Gastroesophageal sphincter (tissue), 3 donors: ENCODE measurements at regions not wholly inside any gene's neighbourhood (a gene's known extent, or its start where the extent isn't known, plus 50 kb on each side); places are given as distances from the start of the nearest gene placed in this dataset.

ENCODE experiments used
- EP300 ChIP-seq: sonication (generic); formaldehyde crosslinking; IDR thresholded peaks from one replicate; pipeline ENCODE4 v1.6.1; 2017; ENCODE audit warnings: antibody characterized with exemption, mild to moderate bottlenecking
- POLR2A ChIP-seq, 2 donors: fragments of 450-650 bp; IDR thresholded peaks; one replicate each; pipeline ENCODE4 v1.6.1; 2017; ENCODE audit warnings: antibody characterized with exemption in 2 of 2, mild to moderate bottlenecking in 2 of 2, moderate library complexity in 1 of 2
- POLR2AphosphoS5 ChIP-seq: sonication (generic); formaldehyde crosslinking; IDR thresholded peaks from one replicate; pipeline ENCODE4 v1.6.1; 2017; ENCODE audit warnings: antibody characterized with exemption
- TF ChIP-seq, protein P1 (sequence below), 4 experiments: fragments of 200-600 bp in 2 of 4; fragments of 450-650 bp in 2 of 4; sonication (generic) in 1 of 4; IDR thresholded peaks; one replicate each; pipeline ENCODE4 v1.5.1; 2017 to 2019; ENCODE audit warnings: antibody characterized with exemption in 4 of 4, mild to moderate bottlenecking in 2 of 4, moderate library complexity in 2 of 4

GRCh38 chr7:17546592-17546991 lies 248.1 kb downstream of the AHR start:
- TF ChIP-seq POLR2A (IDR thresholded peaks at IDR 0.05) (no peak), POLR2AphosphoS5 (peak; percentile 85), EP300 (no peak)
- TF ChIP-seq, protein P1, sequence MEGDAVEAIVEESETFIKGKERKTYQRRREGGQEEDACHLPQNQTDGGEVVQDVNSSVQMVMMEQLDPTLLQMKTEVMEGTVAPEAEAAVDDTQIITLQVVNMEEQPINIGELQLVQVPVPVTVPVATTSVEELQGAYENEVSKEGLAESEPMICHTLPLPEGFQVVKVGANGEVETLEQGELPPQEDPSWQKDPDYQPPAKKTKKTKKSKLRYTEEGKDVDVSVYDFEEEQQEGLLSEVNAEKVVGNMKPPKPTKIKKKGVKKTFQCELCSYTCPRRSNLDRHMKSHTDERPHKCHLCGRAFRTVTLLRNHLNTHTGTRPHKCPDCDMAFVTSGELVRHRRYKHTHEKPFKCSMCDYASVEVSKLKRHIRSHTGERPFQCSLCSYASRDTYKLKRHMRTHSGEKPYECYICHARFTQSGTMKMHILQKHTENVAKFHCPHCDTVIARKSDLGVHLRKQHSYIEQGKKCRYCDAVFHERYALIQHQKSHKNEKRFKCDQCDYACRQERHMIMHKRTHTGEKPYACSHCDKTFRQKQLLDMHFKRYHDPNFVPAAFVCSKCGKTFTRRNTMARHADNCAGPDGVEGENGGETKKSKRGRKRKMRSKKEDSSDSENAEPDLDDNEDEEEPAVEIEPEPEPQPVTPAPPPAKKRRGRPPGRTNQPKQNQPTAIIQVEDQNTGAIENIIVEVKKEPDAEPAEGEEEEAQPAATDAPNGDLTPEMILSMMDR (IDR thresholded peaks at IDR 0.05) = no peak
